ENCODE measurements at regions not wholly inside any gene's neighbourhood (a gene's known extent, or its start where the extent isn't known, plus 50 kb on each side); places are given as distances from the start of the nearest gene placed in this dataset.

- no peak for DNase-seq (ENCODE audit: low read depth)
- H3K4me3 ChIP-seq (ENCODE audit: control insufficient read depth, low read depth, low read length), result no peak overlapping the region
- no peak for TF ChIP-seq CTCF (conservative IDR thresholded peaks at IDR 0.05; ENCODE audit: control insufficient read depth, insufficient read depth, low read depth, low read length)
Measured at GRCh38 chr15:75134748-75135147, 66.9 kb upstream of the C15orf39 start.

GRCh38 chr15:75136118-75136517 lies 65.6 kb upstream of the C15orf39 start:
- TF ChIP-seq CTCF (conservative IDR thresholded peaks at IDR 0.05; ENCODE audit: control insufficient read depth, insufficient read depth, low read depth, low read length), result no peak
- no peak overlapping the region for H3K4me3 ChIP-seq (ENCODE audit: control insufficient read depth, low read depth, low read length)
- no peak for DNase-seq (ENCODE audit: low read depth)

GRCh38 chr15:75136758-75137157 lies 64.9 kb upstream of the C15orf39 start:
- H3K4me3 ChIP-seq (ENCODE audit: control insufficient read depth, low read depth, low read length), result no peak overlapping the region
- TF ChIP-seq CTCF (conservative IDR thresholded peaks at IDR 0.05; ENCODE audit: control insufficient read depth, insufficient read depth, low read depth, low read length), result no peak
- DNase-seq (ENCODE audit: low read depth), result no peak

- H3K4me3 ChIP-seq (ENCODE audit: control insufficient read depth, low read depth, low read length), result no peak overlapping the region
- no peak for TF ChIP-seq CTCF (conservative IDR thresholded peaks at IDR 0.05; ENCODE audit: control insufficient read depth, insufficient read depth, low read depth, low read length)
- DNase-seq (ENCODE audit: low read depth), result no peak
Measured at GRCh38 chr15:75138016-75138999, 63.4 kb upstream of the C15orf39 start.

- H3K4me3 ChIP-seq (ENCODE audit: control insufficient read depth, low read depth, low read length), result no peak overlapping the region
- no peak for DNase-seq (ENCODE audit: low read depth)
- TF ChIP-seq CTCF (conservative IDR thresholded peaks at IDR 0.05; ENCODE audit: control insufficient read depth, insufficient read depth, low read depth, low read length), result no peak
Measured at GRCh38 chr15:75140080-75140879, 61.4 kb upstream of the C15orf39 start.

- no peak overlapping the region for H3K4me3 ChIP-seq (ENCODE audit: control insufficient read depth, low read depth, low read length)
- no peak for TF ChIP-seq CTCF (conservative IDR thresholded peaks at IDR 0.05; ENCODE audit: control insufficient read depth, insufficient read depth, low read depth, low read length)
- DNase-seq (ENCODE audit: low read depth), result no peak
Measured at GRCh38 chr15:75142499-75142898, 59.2 kb upstream of the C15orf39 start.
